Panc1 (cell line): ENCODE measurements at regions not wholly inside any gene's neighbourhood (a gene's known extent, or its start where the extent isn't known, plus 50 kb on each side); places are given as distances from the start of the nearest gene placed in this dataset.

Source experiments
- ATAC-seq: fragments of 200-7000 bp; cut with Tn5 transposase; 2 replicates; pipeline ENCODE4 v1.9.1; 2020; ENCODE audit warnings: mild to moderate bottlenecking, moderate library complexity
- BruUV-seq: library from RNA; stranded (reverse); fragments of 400-500 nt; replicated peaks from 2 replicates; lab custom pipeline; 2021; lab: Mats Ljungman, UMichigan
- CTCF ChIA-PET: fragments of 300-600 bp; sonication (Branson Sonifier 250); formaldehyde crosslinking; loops from one replicate; lab custom pipeline; 2022; ENCODE audit warnings: antibody characterized with exemption; lab: Charles Lee
- POLR2A ChIA-PET: fragments of 300-600 bp; sonication (Branson Sonifier 250); formaldehyde crosslinking; loops from one replicate; lab custom pipeline; 2022; ENCODE audit warnings: antibody characterized with exemption; lab: Charles Lee
- DNase-seq: peaks from one replicate; pipeline ENCODE4 v3.0.0-alpha.2; 2010; ENCODE audit warnings: low read depth, low spot score
- H3K27ac ChIP-seq: 2 replicates; pipeline ENCODE4 v1.5.1; 2011; ENCODE audit warnings: mild to moderate bottlenecking, low read length, inconsistent platforms
- H3K27me3 ChIP-seq: fragments of 200-500 bp; sonication (Bioruptor generic); 2 replicates; pipeline ENCODE4 v1.6.0; 2014; ENCODE audit warnings: low read length, inconsistent platforms; ENCODE audit not compliant: control insufficient read depth, insufficient read depth
- H3K36me3 ChIP-seq: fragments of 200-500 bp; sonication (Bioruptor generic); 2 replicates; pipeline ENCODE4 v1.5.1; 2014; ENCODE audit warnings: inconsistent platforms, mild to moderate bottlenecking, low read length, moderate library complexity; ENCODE audit not compliant: control insufficient read depth, insufficient read depth
- H3K4me1 ChIP-seq: 2 replicates; pipeline ENCODE4 v1.5.1; 2011; ENCODE audit warnings: inconsistent platforms, mild to moderate bottlenecking, low read length, moderate library complexity; ENCODE audit not compliant: control insufficient read depth, insufficient read depth
- H3K4me3 ChIP-seq, 2 experiments: 2 replicates each; pipeline ENCODE4 v1.5.1; 2011 to 2012; ENCODE audit warnings: low read depth in 2 of 2, low read length in 2 of 2, mild to moderate bottlenecking in 2 of 2, inconsistent platforms in 1 of 2, moderate library complexity in 1 of 2
- H3K9me3 ChIP-seq: fragments of 200-500 bp; sonication (Bioruptor generic); 2 replicates; pipeline ENCODE4 v1.5.1; 2014; ENCODE audit warnings: low read depth, mild to moderate bottlenecking, inconsistent platforms, low read length, moderate library complexity; ENCODE audit not compliant: control insufficient read depth, insufficient read depth
- CTCF ChIP-seq: fragments of 450-650 bp; IDR thresholded peaks from 2 replicates; pipeline ENCODE4 v1.5.1; 2017; ENCODE audit warnings: mild to moderate bottlenecking
- POLR2AphosphoS5 ChIP-seq: IDR thresholded peaks from 2 replicates; pipeline ENCODE4 v1.6.1; 2012; ENCODE audit warnings: mild to moderate bottlenecking, low read depth, low read length, moderate library complexity
- REST ChIP-seq, 2 experiments: IDR thresholded peaks; 2 replicates each; pipeline ENCODE4 v1.6.1; 2011 to 2012; ENCODE audit warnings: low read depth in 2 of 2, control low read depth in 1 of 2, low read length in 1 of 2, mild to moderate bottlenecking in 1 of 2, moderate library complexity in 1 of 2; ENCODE audit not compliant: insufficient read depth in 1 of 2
- SIN3A ChIP-seq: IDR thresholded peaks from 2 replicates; pipeline ENCODE4 v1.6.1; 2012; ENCODE audit warnings: low read depth, mild to moderate bottlenecking, low read length, moderate library complexity, borderline replicate concordance; ENCODE audit not compliant: insufficient read depth
- TCF7L2 ChIP-seq: IDR thresholded peaks from 2 replicates; pipeline ENCODE4 v1.6.1; 2011; ENCODE audit warnings: mild to moderate bottlenecking, low read depth, low read length, inconsistent platforms
- in situ Hi-C: cut with HindIII; loops from 2 replicates; pipeline ENCODE4 v1.10.0; 2016; ENCODE audit warnings: low sequenced_read_pairs, low pct_unique_long_range_greater_than_20kb
- intact Hi-C: fragments of 100-400 bp; cut with micrococcal nuclease; formaldehyde crosslinking; loops from one replicate; pipeline ENCODE4 v1.10.0; 2022; ENCODE audit not compliant: unreplicated experiment

- Histone ChIP-seq H3K4me1 (no peaks in the 10 kb centered on the region), H3K36me3 (no peaks in the 10 kb centered on the region), H3K27ac (no peak overlapping the region), H3K9me3 (no peaks in the 10 kb centered on the region), H3K27me3 (no peaks in the 10 kb centered on the region), H3K4me3 (no peak overlapping the region)
- no peak for ATAC-seq
- ChIA-PET POLR2A (no interaction called here), CTCF (no interaction called here)
- in situ Hi-C loops (no loop called here), intact Hi-C loops (no loop called here)
- BruUV-seq, result no TSS peak
- DNase-seq, result no peak
- TF ChIP-seq SIN3A, result no peak
- TF ChIP-seq POLR2AphosphoS5, result no peak
- no peak for TF ChIP-seq CTCF
- no peak for TF ChIP-seq REST (IDR thresholded peaks at IDR 0.05; ENCODE audit: insufficient read depth in 1 of 2, low read depth in 2 of 2, low read length in 1 of 2)
- TF ChIP-seq TCF7L2, result no peak
These were observed 173.8 kb downstream of the GAS1 start for GRCh38 chr9:86773422-86773945.

GRCh38 chr9:86772635-86772993 is 174.7 kb downstream of the GAS1 start:
- DNase-seq (no peak), ATAC-seq (no peak)
- TF ChIP-seq REST (IDR thresholded peaks at IDR 0.05; ENCODE audit: insufficient read depth in 1 of 2, low read depth in 2 of 2, low read length in 1 of 2) (no peak), SIN3A (no peak), TCF7L2 (no peak), CTCF (no peak), POLR2AphosphoS5 (no peak)
- in situ Hi-C loops, result no loop called here
- H3K9me3 ChIP-seq, result no peaks in the 10 kb centered on the region
- no peaks in the 10 kb centered on the region for H3K4me1 ChIP-seq
- intact Hi-C loops, result no loop called here
- H3K27me3 ChIP-seq, result no peaks in the 10 kb centered on the region
- H3K4me3 ChIP-seq, result no peak overlapping the region
- POLR2A ChIA-PET, result no interaction called here
- no TSS peak for BruUV-seq
- no peak overlapping the region for H3K27ac ChIP-seq
- CTCF ChIA-PET, result no interaction called here
- H3K36me3 ChIP-seq, result no peaks in the 10 kb centered on the region
